HL-60 (cell line): ENCODE measurements at regions not wholly inside any gene's neighbourhood (a gene's known extent, or its start where the extent isn't known, plus 50 kb on each side); places are given as distances from the start of the nearest gene placed in this dataset.

Source experiments
- DNase-seq, 2 experiments: peaks; one replicate each; pipeline ENCODE4 v3.0.0-alpha.2; 2010 to 2020; ENCODE audit warnings: low read depth in 1 of 2, low spot score in 1 of 2
- H3K27ac ChIP-seq: fragments of 250-450 bp; sonication (Bioruptor Pico); replicated peaks from 2 replicates; pipeline ENCODE4 v1.5.1; 2020; ENCODE audit warnings: mild to moderate bottlenecking, moderate library complexity
- H3K27me3 ChIP-seq: fragments of 250-450 bp; sonication (Bioruptor Pico); 2 replicates; pipeline ENCODE4 v1.5.1; 2021; ENCODE audit warnings: mild to moderate bottlenecking, moderate library complexity; ENCODE audit not compliant: insufficient read depth, poor library complexity, severe bottlenecking
- H3K4me3 ChIP-seq: replicated peaks from 2 replicates; pipeline ENCODE4 v1.5.1; 2011; ENCODE audit warnings: mild to moderate bottlenecking, control low read depth, low read length; ENCODE audit not compliant: insufficient read depth
- GABPA ChIP-seq: IDR thresholded peaks from 2 replicates; pipeline ENCODE4 v1.6.1; 2012; ENCODE audit warnings: low read depth
- POLR2AphosphoS5 ChIP-seq: IDR thresholded peaks from 2 replicates; pipeline ENCODE4 v1.6.1; 2012; ENCODE audit warnings: low read depth
- SPI1 ChIP-seq: IDR thresholded peaks from 2 replicates; pipeline ENCODE4 v1.6.1; 2012; ENCODE audit warnings: low read depth, mild to moderate bottlenecking, borderline replicate concordance
- TF ChIP-seq, protein P1 (sequence below): IDR thresholded peaks from 2 replicates; pipeline ENCODE4 v1.6.1; 2012; ENCODE audit warnings: low read depth; ENCODE audit not compliant: insufficient replicate concordance
- TF ChIP-seq, protein P2 (sequence below): IDR thresholded peaks from one replicate; pipeline ENCODE4 v1.5.1; 2011; ENCODE audit warnings: low read length, control low read depth, inconsistent platforms; ENCODE audit not compliant: insufficient read depth

DNA sequence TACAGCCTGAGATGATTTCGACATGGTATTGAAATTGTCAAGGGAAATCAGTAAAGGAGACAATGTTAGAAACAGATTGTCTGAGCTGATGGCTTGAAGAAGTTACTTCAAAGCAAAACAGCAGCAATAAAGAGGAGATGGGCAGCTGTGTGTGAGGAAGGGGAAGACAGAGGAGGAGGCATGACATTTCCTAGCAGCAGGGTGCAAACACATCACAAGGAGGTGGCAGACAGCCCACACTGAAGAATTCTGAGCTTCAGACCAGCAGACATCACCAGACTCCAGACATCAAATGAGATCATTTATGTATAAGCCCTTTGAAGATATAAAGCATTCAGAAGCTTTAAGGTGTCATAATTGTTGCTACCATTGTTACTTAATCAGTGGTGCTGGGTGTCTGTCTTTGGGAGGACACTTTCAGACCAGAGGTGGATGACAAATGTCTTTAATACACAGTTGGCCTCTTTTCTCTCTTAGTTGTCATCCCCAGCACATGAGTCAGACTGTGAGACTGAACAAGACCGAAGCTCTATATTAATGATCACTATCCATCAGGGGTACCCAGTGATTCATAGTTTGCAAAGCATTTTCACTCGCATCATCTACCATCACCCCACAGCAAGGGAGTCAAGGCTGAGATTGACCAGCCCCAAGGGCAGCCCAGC lies 203.9 kb downstream of the MINAR1 start:
- peaks cover 2% of the 10 kb centered on the region for H3K27me3 ChIP-seq
- H3K27ac ChIP-seq: no peak overlapping the region
- TF ChIP-seq POLR2AphosphoS5 (no peak), GABPA (no peak), SPI1 (no peak)
- TF ChIP-seq, protein P1, sequence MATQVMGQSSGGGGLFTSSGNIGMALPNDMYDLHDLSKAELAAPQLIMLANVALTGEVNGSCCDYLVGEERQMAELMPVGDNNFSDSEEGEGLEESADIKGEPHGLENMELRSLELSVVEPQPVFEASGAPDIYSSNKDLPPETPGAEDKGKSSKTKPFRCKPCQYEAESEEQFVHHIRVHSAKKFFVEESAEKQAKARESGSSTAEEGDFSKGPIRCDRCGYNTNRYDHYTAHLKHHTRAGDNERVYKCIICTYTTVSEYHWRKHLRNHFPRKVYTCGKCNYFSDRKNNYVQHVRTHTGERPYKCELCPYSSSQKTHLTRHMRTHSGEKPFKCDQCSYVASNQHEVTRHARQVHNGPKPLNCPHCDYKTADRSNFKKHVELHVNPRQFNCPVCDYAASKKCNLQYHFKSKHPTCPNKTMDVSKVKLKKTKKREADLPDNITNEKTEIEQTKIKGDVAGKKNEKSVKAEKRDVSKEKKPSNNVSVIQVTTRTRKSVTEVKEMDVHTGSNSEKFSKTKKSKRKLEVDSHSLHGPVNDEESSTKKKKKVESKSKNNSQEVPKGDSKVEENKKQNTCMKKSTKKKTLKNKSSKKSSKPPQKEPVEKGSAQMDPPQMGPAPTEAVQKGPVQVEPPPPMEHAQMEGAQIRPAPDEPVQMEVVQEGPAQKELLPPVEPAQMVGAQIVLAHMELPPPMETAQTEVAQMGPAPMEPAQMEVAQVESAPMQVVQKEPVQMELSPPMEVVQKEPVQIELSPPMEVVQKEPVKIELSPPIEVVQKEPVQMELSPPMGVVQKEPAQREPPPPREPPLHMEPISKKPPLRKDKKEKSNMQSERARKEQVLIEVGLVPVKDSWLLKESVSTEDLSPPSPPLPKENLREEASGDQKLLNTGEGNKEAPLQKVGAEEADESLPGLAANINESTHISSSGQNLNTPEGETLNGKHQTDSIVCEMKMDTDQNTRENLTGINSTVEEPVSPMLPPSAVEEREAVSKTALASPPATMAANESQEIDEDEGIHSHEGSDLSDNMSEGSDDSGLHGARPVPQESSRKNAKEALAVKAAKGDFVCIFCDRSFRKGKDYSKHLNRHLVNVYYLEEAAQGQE: no peak
- TF ChIP-seq, protein P2, sequence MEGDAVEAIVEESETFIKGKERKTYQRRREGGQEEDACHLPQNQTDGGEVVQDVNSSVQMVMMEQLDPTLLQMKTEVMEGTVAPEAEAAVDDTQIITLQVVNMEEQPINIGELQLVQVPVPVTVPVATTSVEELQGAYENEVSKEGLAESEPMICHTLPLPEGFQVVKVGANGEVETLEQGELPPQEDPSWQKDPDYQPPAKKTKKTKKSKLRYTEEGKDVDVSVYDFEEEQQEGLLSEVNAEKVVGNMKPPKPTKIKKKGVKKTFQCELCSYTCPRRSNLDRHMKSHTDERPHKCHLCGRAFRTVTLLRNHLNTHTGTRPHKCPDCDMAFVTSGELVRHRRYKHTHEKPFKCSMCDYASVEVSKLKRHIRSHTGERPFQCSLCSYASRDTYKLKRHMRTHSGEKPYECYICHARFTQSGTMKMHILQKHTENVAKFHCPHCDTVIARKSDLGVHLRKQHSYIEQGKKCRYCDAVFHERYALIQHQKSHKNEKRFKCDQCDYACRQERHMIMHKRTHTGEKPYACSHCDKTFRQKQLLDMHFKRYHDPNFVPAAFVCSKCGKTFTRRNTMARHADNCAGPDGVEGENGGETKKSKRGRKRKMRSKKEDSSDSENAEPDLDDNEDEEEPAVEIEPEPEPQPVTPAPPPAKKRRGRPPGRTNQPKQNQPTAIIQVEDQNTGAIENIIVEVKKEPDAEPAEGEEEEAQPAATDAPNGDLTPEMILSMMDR: no peak
- no peak for DNase-seq
- no peak overlapping the region for H3K4me3 ChIP-seq

DNA sequence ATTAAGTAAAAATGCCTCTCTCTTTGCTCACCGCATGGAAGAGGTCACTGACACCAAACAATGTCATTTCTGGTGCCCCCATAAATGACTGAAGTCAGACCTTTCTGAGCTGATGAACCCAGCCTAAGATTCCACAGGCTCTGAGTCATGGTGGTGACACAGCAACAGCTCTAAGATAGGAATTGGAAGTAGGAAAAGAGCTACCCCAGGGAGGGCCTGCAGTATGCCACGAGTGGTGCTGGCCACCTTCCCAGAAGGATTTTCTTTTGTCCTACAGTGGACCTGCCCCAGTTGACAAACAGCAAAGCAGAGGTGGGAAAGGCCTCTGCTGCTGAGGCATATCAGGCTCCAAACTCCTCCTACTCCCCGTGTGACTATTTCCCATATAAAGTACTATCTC lies 208.1 kb downstream of the MINAR1 start:
- H3K27ac ChIP-seq: no peak overlapping the region
- TF ChIP-seq GABPA (no peak), SPI1 (no peak)
- TF ChIP-seq, protein P1: no peak
- DNase-seq: no peak
- no peak overlapping the region for H3K4me3 ChIP-seq
- no peaks in the 10 kb centered on the region for H3K27me3 ChIP-seq

DNA sequence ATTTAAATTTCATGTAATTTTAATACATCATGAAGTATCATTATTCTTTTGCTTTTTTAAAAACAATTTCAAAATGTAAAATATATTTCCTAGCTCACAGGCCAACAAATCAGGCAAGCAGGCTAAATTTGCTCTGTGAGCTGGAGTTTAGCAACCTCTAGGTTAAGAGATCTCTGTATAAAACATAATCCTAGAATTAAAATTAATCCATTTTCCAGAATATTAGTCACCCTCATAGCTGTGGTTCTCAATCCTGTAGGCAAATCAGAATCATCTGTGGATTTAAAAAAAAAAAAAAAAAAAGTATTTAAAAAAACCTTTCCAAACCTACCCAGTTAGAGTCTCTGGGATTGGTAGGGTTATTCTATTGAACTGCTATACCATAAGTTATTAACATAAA lies 209.7 kb downstream of the MINAR1 start:
- no peak overlapping the region for H3K4me3 ChIP-seq
- TF ChIP-seq, protein P1: no peak
- TF ChIP-seq SPI1 (no peak), GABPA (no peak), POLR2AphosphoS5 (no peak)
- TF ChIP-seq, protein P2: no peak
- H3K27me3 ChIP-seq: no peaks in the 10 kb centered on the region
- H3K27ac ChIP-seq: no peak overlapping the region
- no peak for DNase-seq
